GM12878 (cell line): ENCODE measurements at regions not wholly inside any gene's neighbourhood (a gene's known extent, or its start where the extent isn't known, plus 50 kb on each side); places are given as distances from the start of the nearest gene placed in this dataset.

Source experiments
- ATAC-seq: fragments of 200-7000 bp; cut with Tn5 transposase; 3 replicates; pipeline ENCODE4 v1.9.1; 2020; ENCODE audit warnings: mild to moderate bottlenecking, moderate library complexity
- BruUV-seq: library from RNA; stranded (reverse); fragments of 400-500 nt; replicated peaks from 2 replicates; lab custom pipeline; 2021; lab: Mats Ljungman, UMichigan
- CTCF ChIA-PET: fragments of 300-600 bp; sonication (Branson Sonifier 250); formaldehyde crosslinking; extraction: SDS; loops from one replicate; lab custom pipeline; 2021; ENCODE audit warnings: inconsistent platforms; lab: Yijun Ruan, JAX
- POLR2A ChIA-PET: fragments of 350-600 bp; formaldehyde crosslinking; extraction: SDS; loops from one replicate; lab custom pipeline; 2021; ENCODE audit warnings: inconsistent platforms; lab: Charles Lee
- RAD21 ChIA-PET: fragments of 300-600 bp; sonication (Branson Sonifier 250); formaldehyde crosslinking; loops from one replicate; lab custom pipeline; 2023; ENCODE audit warnings: antibody characterized with exemption; ENCODE audit not compliant: unreplicated experiment; lab: Charles Lee
- SMC1A ChIA-PET: fragments of 300-600 bp; sonication (Branson Sonifier 250); formaldehyde crosslinking; loops from one replicate; lab custom pipeline; 2023; ENCODE audit not compliant: unreplicated experiment, uncharacterized antibody; lab: Charles Lee
- DNase-seq: peaks from one replicate; pipeline ENCODE4 v3.0.0-alpha.2; 2011; ENCODE audit warnings: low read depth, low spot score
- FAIRE-seq: peaks from 3 replicates; lab custom pipeline; 2011; peaks lifted over from hg19 to GRCh38; lab: Jason Lieb, UNC
- H2AFZ ChIP-seq: 2 replicates; pipeline ENCODE4 v1.6.0; 2011; ENCODE audit warnings: low read depth, low read length, control low read depth; ENCODE audit not compliant: control insufficient read depth
- H3K27ac ChIP-seq: 2 replicates; pipeline ENCODE4 v1.5.1; 2011; ENCODE audit warnings: control low read depth; ENCODE audit not compliant: control insufficient read depth, insufficient read depth
- H3K27me3 ChIP-seq, 2 experiments: replicated peaks in 1 of 2; 2 replicates each; pipeline versions ENCODE4 v1.6.0 to v1.6.1; 2011; ENCODE audit warnings: low read length in 1 of 2; ENCODE audit not compliant: control insufficient read depth in 2 of 2, insufficient read depth in 2 of 2
- H3K36me3 ChIP-seq, 2 experiments: 2 replicates each; pipeline ENCODE4 v1.5.1; 2011; ENCODE audit warnings: low read length in 1 of 2; ENCODE audit not compliant: control insufficient read depth in 2 of 2, insufficient read depth in 2 of 2
- H3K4me1 ChIP-seq: 2 replicates; pipeline ENCODE4 v1.6.1; 2011; ENCODE audit warnings: mild to moderate bottlenecking, low read length, moderate library complexity, mixed read lengths; ENCODE audit not compliant: control insufficient read depth, insufficient read depth
- H3K4me2 ChIP-seq: 2 replicates; pipeline ENCODE4 v1.6.0; 2011; ENCODE audit warnings: control low read depth; ENCODE audit not compliant: control insufficient read depth, insufficient read depth
- H3K4me3 ChIP-seq: fragments of 200-600 bp; sonication (generic); 2 replicates; pipeline ENCODE4 v1.5.1; 2016
- H3K79me2 ChIP-seq: 2 replicates; pipeline ENCODE4 v1.6.0; 2011; ENCODE audit warnings: low read length; ENCODE audit not compliant: control insufficient read depth, insufficient read depth
- H3K9ac ChIP-seq: 2 replicates; pipeline ENCODE4 v1.8.0; 2011; ENCODE audit warnings: low read length, control low read depth, mixed read lengths; ENCODE audit not compliant: control insufficient read depth, insufficient read depth
- H3K9me3 ChIP-seq: replicated peaks from 3 replicates; pipeline ENCODE4 v1.5.1; 2011; ENCODE audit warnings: mild to moderate bottlenecking, low read length; ENCODE audit not compliant: control insufficient read depth, insufficient read depth
- H4K20me1 ChIP-seq: 2 replicates; pipeline ENCODE4 v1.6.0; 2011; ENCODE audit not compliant: control insufficient read depth, insufficient read depth
- CHD2 ChIP-seq: IDR thresholded peaks from 2 replicates; pipeline ENCODE4 v1.6.1; 2011; ENCODE audit warnings: low read depth, low read length, improper control_type of control experiment, borderline replicate concordance
- CHD4 ChIP-seq: fragments of 200-600 bp; sonication (generic); IDR thresholded peaks from 2 replicates; pipeline ENCODE4 v1.6.1; 2016; ENCODE audit warnings: mild to moderate bottlenecking
- FOS ChIP-seq: IDR thresholded peaks from 3 replicates; pipeline ENCODE4 v1.6.1; 2011; ENCODE audit warnings: borderline replicate concordance; ENCODE audit not compliant: insufficient read length; ENCODE audit errors: extremely low read depth
- NFIC ChIP-seq: IDR thresholded peaks from 2 replicates; pipeline ENCODE4 v1.6.1; 2012; ENCODE audit warnings: low read depth, mild to moderate bottlenecking, inconsistent platforms, low read length, moderate library complexity
- NR2F1 ChIP-seq: fragments of 450-650 bp; conservative IDR thresholded peaks from 2 replicates; pipeline ENCODE4 v1.6.1; 2017; ENCODE audit warnings: mild to moderate bottlenecking
- POU2F2 ChIP-seq: IDR thresholded peaks from 3 replicates; pipeline ENCODE4 v1.6.1; 2011; ENCODE audit warnings: low read depth, mild to moderate bottlenecking, low read length, borderline replicate concordance
- SMC3 ChIP-seq: IDR thresholded peaks from 2 replicates; pipeline ENCODE4 v1.6.1; 2011; ENCODE audit warnings: low read length, improper control_type of control experiment, borderline replicate concordance
- SREBF2 ChIP-seq: IDR thresholded peaks from 2 replicates; pipeline ENCODE4 v1.6.1; 2012; ENCODE audit warnings: mild to moderate bottlenecking, low read length
- SUZ12 ChIP-seq: fragments of 200-600 bp; sonication (generic); IDR thresholded peaks from one replicate; pipeline ENCODE4 v1.6.1; 2018; ENCODE audit warnings: antibody characterized with exemption, mild to moderate bottlenecking; ENCODE audit not compliant: unreplicated experiment
- TAF1 ChIP-seq: IDR thresholded peaks from 2 replicates; pipeline ENCODE4 v1.6.1; 2011; ENCODE audit warnings: mild to moderate bottlenecking, low read depth, low read length, borderline replicate concordance
- TBL1XR1 ChIP-seq: IDR thresholded peaks from 2 replicates; pipeline ENCODE4 v1.6.1; 2012; ENCODE audit warnings: low read depth, low read length, improper control_type of control experiment
- WRNIP1 ChIP-seq: IDR thresholded peaks from 2 replicates; pipeline ENCODE4 v1.6.1; 2011; ENCODE audit warnings: low read depth, low read length, improper control_type of control experiment, borderline replicate concordance
- YY1 ChIP-seq: IDR thresholded peaks from 2 replicates; pipeline ENCODE4 v1.6.1; 2011; ENCODE audit warnings: low read depth, mild to moderate bottlenecking, low read length
- ZBED1 ChIP-seq: IDR thresholded peaks from 2 replicates; pipeline ENCODE4 v1.6.1; 2016; ENCODE audit warnings: borderline replicate concordance
- ZNF274 ChIP-seq: IDR thresholded peaks from one replicate; pipeline ENCODE4 v1.8.0; 2011; ENCODE audit not compliant: insufficient read length, insufficient read depth
- ZNF622 ChIP-seq: fragments of 450-650 bp; IDR thresholded peaks from 2 replicates; pipeline ENCODE4 v1.6.1; 2017; ENCODE audit warnings: mild to moderate bottlenecking, inconsistent platforms
- WGBS: methylation state at CpG from one replicate; pipeline ENCODE4 v1.1.6; 2016; ENCODE audit warnings: low lambda C conversion rate; ENCODE audit not compliant: insufficient replicate concordance, insufficient coverage; ENCODE audit errors: missing lambda C conversion rate; 5-methylcytosine and 5-hydroxymethylcytosine counted together
- in situ Hi-C: fragments of 300-500 bp; cut with MboI; formaldehyde crosslinking; loops from 9 replicates; pipeline ENCODE4 v1.14.3; 2018; ENCODE audit warnings: mixed read lengths
- intact Hi-C: fragments of 100-400 bp; cut with micrococcal nuclease; formaldehyde crosslinking; loops from one replicate; pipeline ENCODE4 v1.14.2; 2022; ENCODE audit not compliant: unreplicated experiment
- TF ChIP-seq, protein P1 (sequence below): fragments of 450-650 bp; conservative IDR thresholded peaks from 2 replicates; pipeline ENCODE4 v1.6.1; 2017; ENCODE audit warnings: mild to moderate bottlenecking, moderate library complexity
- TF ChIP-seq, protein P2 (sequence below): fragments of 450-650 bp; IDR thresholded peaks from 2 replicates; pipeline ENCODE4 v1.6.1; 2017; ENCODE audit warnings: mild to moderate bottlenecking
- TF ChIP-seq, protein P3 (sequence below): fragments of 450-650 bp; IDR thresholded peaks from 2 replicates; pipeline ENCODE4 v1.6.1; 2017; ENCODE audit warnings: low read depth, mild to moderate bottlenecking, moderate library complexity

DNA sequence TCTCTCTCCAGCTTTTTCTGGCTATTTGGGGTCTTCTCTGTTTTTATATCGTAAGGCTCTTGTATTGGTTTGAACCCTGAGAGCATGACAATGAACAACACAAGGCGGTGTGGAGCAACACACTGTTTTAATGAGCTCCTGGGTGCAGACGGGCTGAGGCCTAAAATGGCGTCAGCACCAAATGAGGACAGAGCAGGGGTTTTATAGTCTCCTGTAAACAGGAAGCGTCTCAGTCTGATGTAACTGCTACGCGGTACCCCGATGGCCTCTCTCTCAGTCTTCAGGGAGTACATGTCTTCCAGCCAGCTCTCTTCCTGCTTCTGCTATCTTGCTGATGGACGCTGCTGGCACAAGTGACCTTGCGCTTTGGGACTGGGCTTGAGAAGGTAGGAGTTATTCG is 95.9 kb upstream of the CCDC71L start:
- TF ChIP-seq ZNF622 (no peak), SREBF2 (no peak), WRNIP1 (no peak), CHD4 (no peak), TAF1 (no peak), SUZ12 (no peak), NFIC (no peak), ZBED1 (no peak), POU2F2 (no peak), ZNF274 (no peak), SMC3 (no peak), CHD2 (no peak), FOS (no peak), TBL1XR1 (no peak), NR2F1 (no peak), YY1 (no peak)
- TF ChIP-seq, protein P1, sequence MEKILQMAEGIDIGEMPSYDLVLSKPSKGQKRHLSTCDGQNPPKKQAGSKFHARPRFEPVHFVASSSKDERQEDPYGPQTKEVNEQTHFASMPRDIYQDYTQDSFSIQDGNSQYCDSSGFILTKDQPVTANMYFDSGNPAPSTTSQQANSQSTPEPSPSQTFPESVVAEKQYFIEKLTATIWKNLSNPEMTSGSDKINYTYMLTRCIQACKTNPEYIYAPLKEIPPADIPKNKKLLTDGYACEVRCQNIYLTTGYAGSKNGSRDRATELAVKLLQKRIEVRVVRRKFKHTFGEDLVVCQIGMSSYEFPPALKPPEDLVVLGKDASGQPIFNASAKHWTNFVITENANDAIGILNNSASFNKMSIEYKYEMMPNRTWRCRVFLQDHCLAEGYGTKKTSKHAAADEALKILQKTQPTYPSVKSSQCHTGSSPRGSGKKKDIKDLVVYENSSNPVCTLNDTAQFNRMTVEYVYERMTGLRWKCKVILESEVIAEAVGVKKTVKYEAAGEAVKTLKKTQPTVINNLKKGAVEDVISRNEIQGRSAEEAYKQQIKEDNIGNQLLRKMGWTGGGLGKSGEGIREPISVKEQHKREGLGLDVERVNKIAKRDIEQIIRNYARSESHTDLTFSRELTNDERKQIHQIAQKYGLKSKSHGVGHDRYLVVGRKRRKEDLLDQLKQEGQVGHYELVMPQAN: no peak
- TF ChIP-seq, protein P2, sequence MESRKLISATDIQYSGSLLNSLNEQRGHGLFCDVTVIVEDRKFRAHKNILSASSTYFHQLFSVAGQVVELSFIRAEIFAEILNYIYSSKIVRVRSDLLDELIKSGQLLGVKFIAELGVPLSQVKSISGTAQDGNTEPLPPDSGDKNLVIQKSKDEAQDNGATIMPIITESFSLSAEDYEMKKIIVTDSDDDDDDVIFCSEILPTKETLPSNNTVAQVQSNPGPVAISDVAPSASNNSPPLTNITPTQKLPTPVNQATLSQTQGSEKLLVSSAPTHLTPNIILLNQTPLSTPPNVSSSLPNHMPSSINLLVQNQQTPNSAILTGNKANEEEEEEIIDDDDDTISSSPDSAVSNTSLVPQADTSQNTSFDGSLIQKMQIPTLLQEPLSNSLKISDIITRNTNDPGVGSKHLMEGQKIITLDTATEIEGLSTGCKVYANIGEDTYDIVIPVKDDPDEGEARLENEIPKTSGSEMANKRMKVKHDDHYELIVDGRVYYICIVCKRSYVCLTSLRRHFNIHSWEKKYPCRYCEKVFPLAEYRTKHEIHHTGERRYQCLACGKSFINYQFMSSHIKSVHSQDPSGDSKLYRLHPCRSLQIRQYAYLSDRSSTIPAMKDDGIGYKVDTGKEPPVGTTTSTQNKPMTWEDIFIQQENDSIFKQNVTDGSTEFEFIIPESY: no peak
- TF ChIP-seq, protein P3, sequence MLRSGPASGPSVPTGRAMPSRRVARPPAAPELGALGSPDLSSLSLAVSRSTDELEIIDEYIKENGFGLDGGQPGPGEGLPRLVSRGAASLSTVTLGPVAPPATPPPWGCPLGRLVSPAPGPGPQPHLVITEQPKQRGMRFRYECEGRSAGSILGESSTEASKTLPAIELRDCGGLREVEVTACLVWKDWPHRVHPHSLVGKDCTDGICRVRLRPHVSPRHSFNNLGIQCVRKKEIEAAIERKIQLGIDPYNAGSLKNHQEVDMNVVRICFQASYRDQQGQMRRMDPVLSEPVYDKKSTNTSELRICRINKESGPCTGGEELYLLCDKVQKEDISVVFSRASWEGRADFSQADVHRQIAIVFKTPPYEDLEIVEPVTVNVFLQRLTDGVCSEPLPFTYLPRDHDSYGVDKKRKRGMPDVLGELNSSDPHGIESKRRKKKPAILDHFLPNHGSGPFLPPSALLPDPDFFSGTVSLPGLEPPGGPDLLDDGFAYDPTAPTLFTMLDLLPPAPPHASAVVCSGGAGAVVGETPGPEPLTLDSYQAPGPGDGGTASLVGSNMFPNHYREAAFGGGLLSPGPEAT: no peak
- TF ChIP-seq, all 136 proteins: peak for 0
- Histone ChIP-seq H3K79me2 (no peaks in the 10 kb centered on the region), H4K20me1 (no peaks in the 10 kb centered on the region), H2AFZ (no peak overlapping the region), H3K9me3 (no peaks in the 10 kb centered on the region), H3K9ac (no peak overlapping the region), H3K27ac (no peak overlapping the region), H3K4me2 (no peak overlapping the region), H3K4me1 (no peaks in the 10 kb centered on the region), H3K36me3 (no peaks in the 10 kb centered on the region), H3K27me3 (no peaks in the 10 kb centered on the region), H3K4me3 (no peak overlapping the region)
- FAIRE-seq (no peak), ATAC-seq (no peak), DNase-seq (no peak)
- intact Hi-C loops: no loop called here
- ChIA-PET RAD21 (no interaction called here), SMC1A (no interaction called here), POLR2A (no interaction called here), CTCF (interaction anchor here (0.8 kb wide), 2 partner anchors 98 to 104 kb away, joined by 3 read pairs; no protein-coding TSS in a partner anchor)
- no TSS peak for BruUV-seq
- in situ Hi-C loops: no loop called here
- WGBS: 86% methylated on average over 11 of the region's 11 CpGs
